ENCODE measurements at regions not wholly inside any gene's neighbourhood (a gene's known extent, or its start where the extent isn't known, plus 50 kb on each side); places are given as distances from the start of the nearest gene placed in this dataset.
"Not testable (repeated sequence)": the region's sequence is repeated elsewhere in the genome, so short reads cannot be mapped to it uniquely, and the experiment has no call there.

GRCh38 chr9:75448955-75449354 lies 360.6 kb downstream of the OSTF1 start:
- intact Hi-C loops (cut with DNase I): no loop called here
- DNase-seq (no peak), ATAC-seq (ENCODE audit: poor library complexity) (no peak)

DNA sequence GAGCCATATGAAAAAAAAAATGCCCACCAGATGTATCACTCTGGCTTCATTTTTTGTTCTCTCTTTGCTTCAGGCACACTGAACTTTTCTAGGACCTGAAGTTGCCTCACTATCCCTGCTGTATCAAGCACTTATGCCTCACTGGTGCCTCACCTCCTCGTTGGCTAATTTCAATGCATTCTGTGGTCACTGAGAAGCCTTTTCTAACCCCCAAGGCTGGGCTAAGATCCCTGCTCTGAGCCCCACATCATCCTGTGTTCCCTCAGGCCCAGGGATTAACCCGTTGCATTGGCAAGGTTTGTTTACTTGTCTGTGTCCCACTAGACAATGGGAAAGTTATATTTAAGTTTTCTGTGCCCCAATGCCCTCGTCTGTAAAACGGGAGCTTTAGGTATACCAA lies 362.7 kb downstream of the OSTF1 start:
- no peak for DNase-seq
- intact Hi-C loops (cut with DNase I): no loop called here
- ATAC-seq (ENCODE audit: poor library complexity): no peak

DNA sequence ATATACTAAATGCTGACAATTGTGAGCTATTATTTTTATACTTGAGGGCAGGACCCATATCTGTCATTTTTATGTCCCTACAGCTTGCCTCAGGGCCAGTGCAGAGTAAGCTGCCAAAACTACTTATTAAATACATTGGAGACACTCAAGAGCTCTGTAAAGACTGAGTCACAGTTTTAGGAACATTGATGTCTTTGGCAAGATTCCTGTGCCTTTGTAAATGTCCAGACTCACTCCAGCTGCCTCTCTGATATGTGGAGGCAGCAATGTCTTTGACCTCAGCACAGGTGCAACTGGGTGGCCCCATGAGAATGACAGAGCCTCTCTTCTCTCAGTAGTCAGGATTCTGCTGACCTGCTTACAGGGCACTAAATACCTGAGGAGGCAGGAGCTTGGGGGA lies 363.2 kb downstream of the OSTF1 start:
- peak; percentile 52 for ATAC-seq (ENCODE audit: poor library complexity)
- intact Hi-C loops (cut with DNase I): no loop called here
- peak; percentile 39 for DNase-seq

DNA sequence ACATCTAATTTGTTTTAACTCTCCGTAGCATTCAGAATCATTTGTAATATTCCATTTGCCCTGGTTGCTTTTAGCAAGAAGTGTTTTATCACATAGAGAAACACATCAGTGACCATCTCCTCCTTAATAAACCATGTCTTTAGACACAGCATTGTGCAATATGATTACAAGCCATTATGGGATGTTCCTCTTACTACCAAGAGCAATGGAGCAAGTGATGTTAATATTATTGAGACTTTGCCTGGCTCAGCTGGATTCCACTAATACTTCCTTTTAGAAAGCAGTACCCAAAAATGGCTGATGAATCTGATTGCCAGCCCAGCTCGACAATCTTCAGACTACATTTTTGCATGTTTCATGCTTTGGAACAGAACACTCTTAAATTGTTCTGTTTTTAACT lies 364.2 kb downstream of the OSTF1 start:
- ATAC-seq (ENCODE audit: poor library complexity) (peak; percentile 44), DNase-seq (no peak)
- intact Hi-C loops (cut with DNase I): no loop called here

DNA sequence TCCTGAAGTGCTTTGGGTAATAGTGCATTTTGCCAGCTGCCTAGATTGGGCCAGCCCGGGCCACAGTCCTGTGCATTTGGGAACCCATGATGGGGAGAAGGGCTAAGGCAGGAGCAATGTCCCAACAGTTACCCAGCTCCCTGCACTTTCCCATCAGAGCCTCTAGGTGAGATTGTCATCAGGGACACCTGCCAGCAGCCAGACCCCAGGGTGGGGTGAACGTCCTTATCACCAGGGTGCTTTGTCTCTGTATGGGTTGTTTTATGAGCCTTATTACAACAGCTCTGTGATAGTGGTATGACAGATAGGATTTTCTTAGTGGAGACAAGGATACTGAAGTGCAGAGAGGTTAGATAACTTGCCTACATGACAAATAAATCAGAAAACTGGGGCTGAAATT lies 365.7 kb downstream of the OSTF1 start:
- DNase-seq (no peak), ATAC-seq (ENCODE audit: poor library complexity) (no peak)
- intact Hi-C loops (cut with DNase I): no loop called here

DNA sequence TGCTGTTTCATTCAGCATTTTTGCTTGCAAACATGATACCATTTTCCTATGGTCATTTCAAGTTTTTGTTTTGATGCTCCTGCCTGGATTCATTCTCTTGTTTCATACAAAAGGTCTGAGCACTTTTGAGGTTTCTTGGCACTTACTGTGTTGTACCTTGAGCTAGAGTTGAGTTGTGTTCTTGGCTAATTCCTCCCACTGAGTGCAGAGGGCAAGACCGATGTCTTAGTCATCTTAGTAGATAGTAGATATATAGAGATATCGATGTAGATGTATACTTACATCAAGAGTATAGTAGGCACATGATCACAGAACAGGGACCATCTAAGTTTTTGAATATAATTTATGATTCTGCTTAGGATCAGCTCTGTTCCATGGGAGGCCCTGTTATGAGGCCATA lies 366.6 kb downstream of the OSTF1 start:
- ATAC-seq (ENCODE audit: poor library complexity): no peak
- DNase-seq: no peak
- intact Hi-C loops (cut with DNase I): no loop called here

DNA sequence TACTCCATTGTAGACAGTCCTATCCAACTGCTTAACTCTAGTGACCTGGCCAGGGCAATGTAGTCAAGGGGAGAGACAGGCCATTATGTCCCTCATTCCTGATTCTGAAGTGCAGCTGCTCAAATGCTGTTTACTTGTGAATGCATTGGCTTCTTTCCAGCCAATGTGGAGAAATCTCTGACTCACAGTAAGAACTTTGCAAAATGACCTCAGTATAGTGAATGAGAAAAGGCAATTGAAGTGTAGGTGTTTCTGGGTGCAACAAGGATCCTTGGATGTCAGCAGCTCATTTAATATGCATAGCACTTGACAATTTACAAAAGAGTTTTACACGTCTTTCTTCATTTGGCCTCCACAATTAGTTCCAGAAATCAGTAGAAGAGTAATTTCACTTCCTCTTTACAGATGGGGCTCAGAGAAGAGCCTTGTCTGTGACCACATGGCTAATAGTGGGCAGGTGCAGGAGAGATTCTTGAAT lies 367.2 kb downstream of the OSTF1 start:
- intact Hi-C loops (cut with DNase I): no loop called here
- no peak for DNase-seq
- ATAC-seq (ENCODE audit: poor library complexity): peak; percentile 62

DNA sequence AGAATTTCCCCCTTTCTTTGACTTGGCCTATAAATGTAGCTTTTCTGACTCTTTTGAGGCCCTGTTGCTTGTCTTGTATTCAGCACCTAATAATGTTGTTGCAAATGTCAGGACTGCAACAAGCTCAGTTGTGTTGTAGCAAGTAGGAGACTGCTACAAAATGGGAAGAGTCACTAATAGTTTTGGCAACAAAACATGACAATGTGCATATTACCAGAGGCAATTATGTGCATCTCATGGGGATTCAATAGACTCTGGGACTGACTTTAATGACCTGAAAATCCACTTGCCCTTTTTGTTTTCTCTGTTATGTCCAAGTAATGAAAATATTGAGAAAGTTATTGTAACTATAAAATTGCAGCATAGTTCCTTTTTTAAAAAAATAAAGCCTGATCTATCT lies 368.4 kb downstream of the OSTF1 start:
- intact Hi-C loops (cut with DNase I): no loop called here
- no peak for ATAC-seq (ENCODE audit: poor library complexity)
- DNase-seq: no peak

DNA sequence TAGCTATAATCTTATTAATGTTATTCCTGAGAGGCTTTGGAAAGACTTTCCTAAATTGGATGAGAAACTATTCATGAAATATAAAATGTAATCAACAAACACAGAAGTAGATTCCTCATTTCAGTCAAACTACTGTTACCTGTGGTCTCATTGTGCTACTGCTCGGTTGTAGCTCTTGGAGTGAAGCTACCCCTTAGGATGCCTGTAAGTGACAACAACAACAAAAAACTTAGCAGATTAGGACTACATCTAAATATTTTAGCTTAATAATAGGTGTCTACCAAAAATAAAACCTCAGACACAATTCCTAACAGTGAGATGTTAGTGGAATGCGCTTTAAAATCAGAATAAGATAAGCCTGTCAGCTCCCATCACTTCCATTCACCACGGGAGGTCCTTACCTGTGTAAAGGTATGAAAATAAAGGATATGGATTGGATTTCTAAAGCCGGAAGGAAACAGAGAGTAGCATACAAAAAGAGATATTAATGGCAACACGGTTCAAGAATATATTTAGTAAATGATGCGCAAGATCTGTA lies 369.2 kb downstream of the OSTF1 start:
- no peak for ATAC-seq (ENCODE audit: poor library complexity)
- intact Hi-C loops (cut with DNase I): no loop called here
- no peak for DNase-seq

DNA sequence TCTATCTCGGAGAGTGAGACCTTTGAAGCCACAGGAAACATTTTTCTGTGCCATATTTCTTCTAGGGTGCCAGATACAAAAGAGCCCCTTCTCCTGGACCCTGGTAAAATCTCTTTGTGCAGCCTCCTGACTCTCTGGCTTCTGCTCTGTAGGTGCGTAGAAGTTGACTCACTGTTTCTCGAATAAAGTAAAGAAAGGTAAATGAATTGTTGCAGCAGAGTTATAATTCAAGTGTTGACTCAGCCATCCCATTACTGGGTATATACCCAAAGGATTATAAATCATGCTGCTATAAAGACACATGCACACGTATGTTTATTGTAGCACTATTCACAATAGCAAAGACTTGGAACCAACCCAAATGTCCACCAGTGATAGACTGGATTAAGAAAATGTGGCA lies 371.0 kb downstream of the OSTF1 start:
- intact Hi-C loops (cut with DNase I): not testable (repeated sequence)

GRCh38 chr9:75461183-75461582 lies 372.9 kb downstream of the OSTF1 start:
- intact Hi-C loops (cut with DNase I): no loop called here
- ATAC-seq (ENCODE audit: poor library complexity) (no peak), DNase-seq (no peak)

More for the DNA sequence above, 371.0 kb downstream of the OSTF1 start:
- not testable (repeated sequence) for ATAC-seq (ENCODE audit: poor library complexity); DNase-seq

- intact Hi-C loops (cut with DNase I): no loop called here
- ATAC-seq (ENCODE audit: poor library complexity) (no peak), DNase-seq (no peak)
Observed at GRCh38 chr9:75462866-75463265, 374.6 kb downstream of the OSTF1 start.

GRCh38 chr9:75463871-75464270 lies 375.6 kb downstream of the OSTF1 start:
- intact Hi-C loops (cut with DNase I): no loop called here
- ATAC-seq (ENCODE audit: poor library complexity) (no peak), DNase-seq (no peak)

- no peak for ATAC-seq (ENCODE audit: poor library complexity)
- intact Hi-C loops (cut with DNase I): no loop called here
- no peak for DNase-seq
Observed at GRCh38 chr9:75464726-75465125, 376.4 kb downstream of the OSTF1 start.

DNA sequence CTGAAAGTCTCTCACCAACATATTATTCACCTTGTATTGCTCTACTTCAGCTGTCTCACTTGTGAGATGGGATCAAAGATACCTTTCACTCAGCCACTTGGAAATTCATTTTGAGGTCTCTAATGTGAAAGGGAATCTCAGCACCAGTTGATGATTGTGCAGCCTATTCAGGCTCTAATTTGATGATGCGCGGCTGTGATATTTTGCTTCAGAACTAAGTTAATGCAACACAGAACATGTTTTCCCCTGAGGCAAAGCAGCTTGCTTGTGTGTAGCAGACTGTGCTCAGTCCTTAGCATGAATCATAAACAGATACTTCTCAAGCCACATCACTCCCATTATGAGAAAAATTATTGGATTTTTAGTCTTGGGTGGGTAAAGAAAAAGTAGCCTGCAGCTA lies 378.8 kb downstream of the OSTF1 start:
- intact Hi-C loops (cut with DNase I): no loop called here

DNA sequence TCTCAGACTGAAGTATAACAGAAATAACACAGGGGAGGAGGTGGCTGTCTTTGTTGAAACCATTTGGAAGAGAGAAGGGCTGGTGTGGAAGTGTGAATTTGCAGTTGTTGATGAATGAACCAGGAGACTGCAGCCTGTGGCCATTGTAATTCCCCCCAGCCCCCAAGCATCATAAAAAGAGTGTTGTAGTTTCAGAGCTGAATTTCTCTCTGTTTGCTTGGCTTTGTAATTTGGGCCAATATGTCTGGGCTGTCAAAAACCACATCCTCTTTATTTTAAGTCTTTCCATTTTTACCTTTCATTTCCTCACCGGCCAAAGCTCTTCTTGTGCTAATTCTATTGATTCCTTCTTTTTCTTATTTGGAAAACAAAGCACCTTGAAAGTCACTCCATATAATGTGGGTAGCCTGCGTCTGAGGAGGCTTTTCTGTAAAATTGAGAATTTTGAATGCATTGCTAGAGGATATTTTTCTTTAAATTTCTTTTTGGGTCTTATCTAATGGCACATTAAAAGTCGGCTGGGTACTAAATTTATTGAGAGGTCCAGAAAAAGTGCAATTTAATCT lies 383.3 kb downstream of the OSTF1 start:
- ATAC-seq (ENCODE audit: poor library complexity) (no peak), DNase-seq (no peak)
- intact Hi-C loops (cut with DNase I): no loop called here

More for the DNA sequence above, 378.8 kb downstream of the OSTF1 start:
- peak; percentile 90 for ATAC-seq (ENCODE audit: poor library complexity)
- DNase-seq: no peak

- intact Hi-C loops (cut with DNase I): no loop called here
- ATAC-seq (ENCODE audit: poor library complexity): no peak
- DNase-seq: no peak
Observed at GRCh38 chr9:75482566-75482965, 394.3 kb downstream of the OSTF1 start.

DNA sequence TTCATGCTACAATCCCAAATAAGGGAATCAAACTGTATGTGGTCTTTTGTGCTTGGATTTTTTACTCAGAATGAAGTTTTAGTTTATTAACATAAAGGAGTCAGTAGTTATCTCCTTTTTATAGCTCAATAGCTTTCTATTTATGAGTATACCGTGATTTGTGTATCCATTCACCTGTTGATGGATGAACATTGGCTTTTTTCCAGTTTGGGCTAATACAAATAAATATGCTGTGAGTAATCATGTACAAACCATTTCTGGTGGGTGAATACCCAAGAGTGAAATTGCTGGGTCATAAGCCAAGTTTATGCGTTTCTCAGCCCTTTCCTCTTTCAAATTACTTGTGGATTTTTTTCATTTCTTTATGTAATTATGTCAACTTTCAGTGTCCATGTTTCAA lies 395.3 kb downstream of the OSTF1 start:
- DNase-seq (no peak), ATAC-seq (ENCODE audit: poor library complexity) (no peak)
- intact Hi-C loops (cut with DNase I): no loop called here

DNA sequence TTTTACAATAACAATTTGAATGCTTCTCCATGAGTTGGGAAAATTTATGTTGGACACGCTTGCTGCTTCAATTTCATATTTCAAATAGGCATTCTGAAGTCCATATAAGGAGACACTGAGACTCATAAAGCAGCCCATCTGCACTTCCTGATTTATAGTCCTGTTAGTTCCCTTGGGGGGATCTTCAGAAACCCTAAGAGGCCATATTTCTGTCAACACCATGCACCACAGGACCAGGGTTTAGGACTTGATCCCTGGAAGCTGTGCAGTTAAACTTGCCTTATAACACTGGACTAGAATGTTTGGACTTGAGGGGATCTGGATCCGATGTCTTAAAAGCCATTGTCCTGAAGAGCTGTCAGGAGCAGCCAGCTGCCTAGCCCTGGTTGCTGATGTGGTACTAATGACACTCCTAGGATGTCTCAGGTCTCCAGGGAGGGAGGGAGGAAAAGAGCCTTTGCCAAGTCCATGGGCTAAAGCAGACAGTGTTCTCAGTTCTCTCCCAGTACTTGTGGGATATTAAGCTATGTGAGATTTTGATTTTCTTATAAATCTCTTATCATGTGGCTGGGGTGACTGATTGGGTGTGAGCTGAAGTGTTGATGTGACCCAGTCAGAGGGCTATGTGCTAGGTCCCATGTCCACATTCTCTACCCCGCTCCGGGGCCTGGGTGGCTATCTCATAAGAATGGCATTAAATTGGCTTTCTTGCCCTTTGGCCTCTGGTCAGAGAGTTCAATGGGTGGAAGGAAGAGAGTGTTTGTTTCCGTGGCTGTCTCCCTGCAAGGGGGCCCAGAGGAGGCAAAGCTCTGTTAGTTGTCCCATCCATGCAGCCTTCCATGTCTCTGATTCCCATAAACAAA lies 399.8 kb downstream of the OSTF1 start:
- DNase-seq (peak; percentile 49), ATAC-seq (ENCODE audit: poor library complexity) (peak; percentile 47)
- intact Hi-C loops (cut with DNase I): no loop called here

DNA sequence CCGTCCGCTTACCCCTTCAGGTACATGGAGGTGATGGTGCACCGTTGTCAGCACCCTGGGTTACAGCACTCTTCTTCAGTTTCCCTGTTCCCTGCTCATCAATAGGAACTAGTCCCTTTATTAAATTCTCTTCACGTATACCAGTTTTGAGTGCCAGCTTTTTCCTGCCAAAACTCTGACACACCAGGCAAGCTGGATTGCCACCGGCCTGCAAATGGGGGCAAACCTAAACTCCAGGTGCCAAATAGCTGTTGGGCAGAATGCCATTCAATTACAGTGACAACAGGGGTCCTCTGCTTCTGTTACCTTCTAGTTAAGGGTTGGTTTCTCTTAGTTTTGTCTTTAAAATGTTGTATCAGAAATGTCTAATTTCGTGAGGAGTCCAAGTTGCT lies 400.4 kb downstream of the OSTF1 start:
- no peak for DNase-seq

More for the DNA sequence above, 400.4 kb downstream of the OSTF1 start:
- intact Hi-C loops (cut with DNase I): no loop called here
- no peak for ATAC-seq (ENCODE audit: poor library complexity)
